ENCODE measurements at regions not wholly inside any gene's neighbourhood (a gene's known extent, or its start where the extent isn't known, plus 50 kb on each side); places are given as distances from the start of the nearest gene placed in this dataset.

DNA sequence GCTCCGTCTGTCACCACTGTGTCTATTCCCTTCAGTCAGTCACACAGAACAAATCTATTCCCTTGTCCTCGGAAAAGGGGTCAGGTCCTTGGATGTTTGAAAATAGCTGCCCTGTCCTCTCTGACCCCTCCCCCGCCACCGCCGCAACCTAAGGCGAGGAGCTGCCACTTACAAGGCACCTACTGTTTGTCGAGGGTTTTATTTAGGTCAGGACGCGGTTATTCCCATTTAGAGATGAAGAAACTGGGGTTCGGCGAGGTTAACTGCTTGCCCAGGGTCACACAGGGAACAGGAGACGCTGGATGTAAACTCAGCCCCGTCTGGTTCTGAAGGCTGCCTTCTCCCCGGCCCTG lies 1468.1 kb downstream of the BRD1 start:
- Histone ChIP-seq H3K79me2 (ENCODE audit: insufficient read depth, low read length) (no peaks in the 10 kb centered on the region), H4K20me1 (ENCODE audit: insufficient read depth, low read length) (no peaks in the 10 kb centered on the region), H3K9me3 (ENCODE audit: low read length) (no peaks in the 10 kb centered on the region), H3K4me3 (replicated peaks in 1 of 3; ENCODE audit: insufficient read depth in 1 of 3, low read depth in 2 of 3, low read length in 3 of 3) (no peak overlapping the region), H3K27ac (ENCODE audit: extremely low read length, insufficient read depth, low read length) (no peak overlapping the region), H3K27me3 (ENCODE audit: control insufficient read depth in 1 of 2, insufficient read depth in 2 of 2, low read length in 2 of 2) (peaks cover 3 to 60% of the 10 kb centered on the region in 2 experiments; a peak in 4 of 5 replicates), H3K9ac (ENCODE audit: insufficient read depth, low read depth, low read length) (no peak overlapping the region), H3K4me1 (ENCODE audit: insufficient read depth, low read length) (no peaks in the 10 kb centered on the region), H3K4me2 (ENCODE audit: low read depth, low read length) (no peak overlapping the region), H3K36me3 (replicated peaks in 1 of 2; ENCODE audit: control insufficient read depth in 1 of 2, insufficient read depth in 2 of 2, low read length in 2 of 2) (no peaks in the 10 kb centered on the region), H2AFZ (ENCODE audit: low read length) (no peak overlapping the region)
- intact Hi-C loops (cut with micrococcal nuclease; ENCODE audit: unreplicated experiment) (no loop called here), in situ Hi-C loops (cut with HindIII; ENCODE audit: extremely low pct_ligation_motif_present, low pct_unique_long_range_greater_than_20kb) (no loop called here)
- ATAC-seq (no peak), FAIRE-seq (no peak), DNase-seq (ENCODE audit: low spot score) (no peak)
- no TSS peak for BruUV-seq (replicated peaks)
- ChIA-PET POLR2A (no interaction called here), CTCF (ENCODE audit: low intra/inter-chr PET ratio, low total read pairs) (no interaction called here)
- TF ChIP-seq NCOA2 (CRISPR knock-in tag; IDR thresholded peaks at IDR 0.05), result no peak
- no peak for TF ChIP-seq TEAD2 (CRISPR knock-in tag; IDR thresholded peaks at IDR 0.05)
- TF ChIP-seq ZNF788 (CRISPR knock-in tag; IDR thresholded peaks at IDR 0.05; ENCODE audit: borderline replicate concordance), result no peak
- TF ChIP-seq, protein P1, sequence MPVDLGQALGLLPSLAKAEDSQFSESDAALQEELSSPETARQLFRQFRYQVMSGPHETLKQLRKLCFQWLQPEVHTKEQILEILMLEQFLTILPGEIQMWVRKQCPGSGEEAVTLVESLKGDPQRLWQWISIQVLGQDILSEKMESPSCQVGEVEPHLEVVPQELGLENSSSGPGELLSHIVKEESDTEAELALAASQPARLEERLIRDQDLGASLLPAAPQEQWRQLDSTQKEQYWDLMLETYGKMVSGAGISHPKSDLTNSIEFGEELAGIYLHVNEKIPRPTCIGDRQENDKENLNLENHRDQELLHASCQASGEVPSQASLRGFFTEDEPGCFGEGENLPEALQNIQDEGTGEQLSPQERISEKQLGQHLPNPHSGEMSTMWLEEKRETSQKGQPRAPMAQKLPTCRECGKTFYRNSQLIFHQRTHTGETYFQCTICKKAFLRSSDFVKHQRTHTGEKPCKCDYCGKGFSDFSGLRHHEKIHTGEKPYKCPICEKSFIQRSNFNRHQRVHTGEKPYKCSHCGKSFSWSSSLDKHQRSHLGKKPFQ (CRISPR knock-in tag; IDR thresholded peaks at IDR 0.05; ENCODE audit: insufficient replicate concordance), result no peak
- no peak for TF ChIP-seq ZNF329 (CRISPR knock-in tag; IDR thresholded peaks at IDR 0.05; ENCODE audit: low read depth)
- no peak for TF ChIP-seq ZSCAN21 (CRISPR knock-in tag; IDR thresholded peaks at IDR 0.05; ENCODE audit: borderline replicate concordance)
- TF ChIP-seq, protein P2, sequence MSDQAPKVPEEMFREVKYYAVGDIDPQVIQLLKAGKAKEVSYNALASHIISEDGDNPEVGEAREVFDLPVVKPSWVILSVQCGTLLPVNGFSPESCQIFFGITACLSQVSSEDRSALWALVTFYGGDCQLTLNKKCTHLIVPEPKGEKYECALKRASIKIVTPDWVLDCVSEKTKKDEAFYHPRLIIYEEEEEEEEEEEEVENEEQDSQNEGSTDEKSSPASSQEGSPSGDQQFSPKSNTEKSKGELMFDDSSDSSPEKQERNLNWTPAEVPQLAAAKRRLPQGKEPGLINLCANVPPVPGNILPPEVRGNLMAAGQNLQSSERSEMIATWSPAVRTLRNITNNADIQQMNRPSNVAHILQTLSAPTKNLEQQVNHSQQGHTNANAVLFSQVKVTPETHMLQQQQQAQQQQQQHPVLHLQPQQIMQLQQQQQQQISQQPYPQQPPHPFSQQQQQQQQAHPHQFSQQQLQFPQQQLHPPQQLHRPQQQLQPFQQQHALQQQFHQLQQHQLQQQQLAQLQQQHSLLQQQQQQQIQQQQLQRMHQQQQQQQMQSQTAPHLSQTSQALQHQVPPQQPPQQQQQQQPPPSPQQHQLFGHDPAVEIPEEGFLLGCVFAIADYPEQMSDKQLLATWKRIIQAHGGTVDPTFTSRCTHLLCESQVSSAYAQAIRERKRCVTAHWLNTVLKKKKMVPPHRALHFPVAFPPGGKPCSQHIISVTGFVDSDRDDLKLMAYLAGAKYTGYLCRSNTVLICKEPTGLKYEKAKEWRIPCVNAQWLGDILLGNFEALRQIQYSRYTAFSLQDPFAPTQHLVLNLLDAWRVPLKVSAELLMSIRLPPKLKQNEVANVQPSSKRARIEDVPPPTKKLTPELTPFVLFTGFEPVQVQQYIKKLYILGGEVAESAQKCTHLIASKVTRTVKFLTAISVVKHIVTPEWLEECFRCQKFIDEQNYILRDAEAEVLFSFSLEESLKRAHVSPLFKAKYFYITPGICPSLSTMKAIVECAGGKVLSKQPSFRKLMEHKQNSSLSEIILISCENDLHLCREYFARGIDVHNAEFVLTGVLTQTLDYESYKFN (CRISPR knock-in tag; conservative IDR thresholded peaks at IDR 0.05), result no peak
- TF ChIP-seq NFE2L2 (IDR thresholded peaks at IDR 0.05; ENCODE audit: low read length), result no peak
- TF ChIP-seq KDM1A (CRISPR knock-in tag; IDR thresholded peaks at IDR 0.05), result no peak
- TF ChIP-seq TRIM24 (CRISPR knock-in tag; IDR thresholded peaks at IDR 0.05), result no peak
- TF ChIP-seq ZNF256 (CRISPR knock-in tag; conservative IDR thresholded peaks at IDR 0.05), result no peak
- no peak for TF ChIP-seq ZNF251 (CRISPR knock-in tag; IDR thresholded peaks at IDR 0.05)
- WGBS (ENCODE audit: low lambda C conversion rate), result 20% methylated on average over 1 of the region's 14 CpGs

All from HepG2 (cell line).